K562 (cell line): ENCODE measurements at regions not wholly inside any gene's neighbourhood (a gene's known extent, or its start where the extent isn't known, plus 50 kb on each side); places are given as distances from the start of the nearest gene placed in this dataset.

Experiments
- ATAC-seq: fragments of 200-7000 bp; cut with Tn5 transposase; 3 replicates; pipeline ENCODE4 v1.9.1; 2020; ENCODE audit warnings: moderate library complexity
- BruUV-seq: library from RNA; stranded (reverse); fragments of 400-500 nt; replicated peaks from 2 replicates; lab custom pipeline; 2021; lab: Mats Ljungman, UMichigan
- CTCF ChIA-PET: fragments of 300-600 bp; formaldehyde crosslinking; extraction: SDS; loops from one replicate; lab custom pipeline; 2021; ENCODE audit warnings: low intra/inter-chr PET ratio; lab: Yijun Ruan, JAX
- POLR2A ChIA-PET: fragments of 300-600, 350-650 bp; sonication (Branson Sonifier 250); formaldehyde crosslinking; extraction: SDS; loops from one replicate; lab custom pipeline; 2021; ENCODE audit warnings: antibody characterized with exemption, inconsistent platforms; lab: Yijun Ruan, JAX
- DNase-seq, 4 experiments: peaks; one replicate each; pipeline versions ENCODE4 v3.0.0 to v3.0.0-alpha.2; 2011 to 2018; ENCODE audit warnings: low spot score in 3 of 4, mixed read lengths in 3 of 4; ENCODE audit errors: extremely low read depth in 1 of 4
- FAIRE-seq: peaks from 2 replicates; lab custom pipeline; 2011; peaks lifted over from hg19 to GRCh38; lab: Jason Lieb, UNC
- H2AFZ ChIP-seq: 2 replicates; pipeline ENCODE4 v1.6.0; 2011; ENCODE audit warnings: low read depth, low read length, control low read depth, inconsistent platforms
- H3K27ac ChIP-seq: fragments of 200-600 bp; 3 replicates; pipeline ENCODE4 v1.8.0; 2011; ENCODE audit warnings: low read depth, mild to moderate bottlenecking, control low read depth, inconsistent platforms, low read length, moderate library complexity, mixed read lengths; ENCODE audit errors: extremely low read depth
- H3K27me3 ChIP-seq, 2 experiments: fragments of 300-600 bp in 1 of 2; 2 replicates in 1 of 2; 3 replicates in 1 of 2; pipeline versions ENCODE4 v1.6.0 to v1.8.0; 2011; ENCODE audit warnings: inconsistent platforms in 2 of 2, low read length in 2 of 2, mild to moderate bottlenecking in 1 of 2, mixed read lengths in 1 of 2, moderate library complexity in 1 of 2; ENCODE audit not compliant: control insufficient read depth in 2 of 2, insufficient read depth in 2 of 2
- H3K36me3 ChIP-seq: fragments of 300-600 bp; 3 replicates; pipeline ENCODE4 v1.8.0; 2011; ENCODE audit warnings: mild to moderate bottlenecking, low read length, inconsistent platforms; ENCODE audit not compliant: control insufficient read depth, insufficient read depth
- H3K4me1 ChIP-seq, 2 experiments: fragments of 200-600 bp in 1 of 2; replicated peaks in 1 of 2; 2 replicates in 1 of 2; 3 replicates in 1 of 2; pipeline versions ENCODE4 v1.5.1 to v1.8.0; 2011; ENCODE audit warnings: inconsistent platforms in 2 of 2, low read length in 2 of 2, mild to moderate bottlenecking in 1 of 2, mixed read lengths in 1 of 2, moderate library complexity in 1 of 2; ENCODE audit not compliant: control insufficient read depth in 2 of 2, insufficient read depth in 2 of 2
- H3K4me2 ChIP-seq: 2 replicates; pipeline ENCODE4 v1.6.1; 2011; ENCODE audit warnings: low read length, control low read depth, inconsistent platforms, mixed read lengths; ENCODE audit not compliant: insufficient read depth
- H3K4me3 ChIP-seq: fragments of 200-600 bp; sonication (generic), shearing (Covaris generic); 2 replicates; pipeline ENCODE4 v1.5.1; 2016; ENCODE audit warnings: control low read depth, inconsistent platforms
- H3K79me2 ChIP-seq: fragments of 200-600 bp; 3 replicates; pipeline ENCODE4 v1.8.0; 2011; ENCODE audit warnings: low read length, inconsistent platforms; ENCODE audit not compliant: control insufficient read depth, insufficient read depth
- H3K9ac ChIP-seq, 2 experiments: 2 replicates each; pipeline versions ENCODE4 v1.6.0 to v1.6.1; 2011; ENCODE audit warnings: low read depth in 2 of 2, low read length in 2 of 2, control low read depth in 1 of 2, inconsistent platforms in 1 of 2, mild to moderate bottlenecking in 1 of 2, mixed read lengths in 1 of 2; ENCODE audit not compliant: insufficient read depth in 1 of 2
- H3K9me1 ChIP-seq: one replicate; pipeline ENCODE4 v1.6.0; 2011; ENCODE audit warnings: inconsistent platforms, mild to moderate bottlenecking, low read length, moderate library complexity; ENCODE audit not compliant: control insufficient read depth, insufficient read depth
- H3K9me3 ChIP-seq: replicated peaks from 2 replicates; pipeline ENCODE4 v1.5.1; 2011; ENCODE audit warnings: low read depth, low read length, inconsistent platforms; ENCODE audit not compliant: control insufficient read depth, insufficient read depth
- H4K20me1 ChIP-seq: replicated peaks from 2 replicates; pipeline ENCODE4 v1.6.1; 2011; ENCODE audit warnings: low read length, inconsistent platforms, mixed read lengths; ENCODE audit not compliant: control insufficient read depth, insufficient read depth
- EP300 ChIP-seq: IDR thresholded peaks from 2 replicates; pipeline ENCODE4 v1.6.1; 2012; ENCODE audit warnings: low read length, improper control_type of control experiment
- FIP1L1 ChIP-seq: fragments of 200-400 bp; formaldehyde crosslinking; IDR thresholded peaks from 2 replicates; pipeline ENCODE4 v1.6.1; 2018; ENCODE audit warnings: mild to moderate bottlenecking, low read depth, low read length; ENCODE audit not compliant: poor library complexity, severe bottlenecking
- HCFC1 ChIP-seq: IDR thresholded peaks from 2 replicates; pipeline ENCODE4 v1.6.1; 2012; ENCODE audit warnings: low read depth, low read length, improper control_type of control experiment
- HDAC2 ChIP-seq: fragments of 450-650 bp; IDR thresholded peaks from 2 replicates; pipeline ENCODE4 v1.6.1; 2016; ENCODE audit warnings: mild to moderate bottlenecking
- KLF1 ChIP-seq: fragments of 450-650 bp; IDR thresholded peaks from 2 replicates; pipeline ENCODE4 v1.6.1; 2016; ENCODE audit warnings: missing genetic modification characterization, missing compliant biosample characterization
- RAD21 ChIP-seq, 2 experiments: fragments of 250-450 bp in 1 of 2; fragments of 450-650 bp in 1 of 2; sonication (Bioruptor Pico) in 1 of 2; formaldehyde crosslinking in 1 of 2; IDR thresholded peaks in 1 of 2; conservative IDR thresholded peaks in 1 of 2; 2 replicates each; pipeline versions ENCODE4 v1.4.0 to v1.8.0; 2020 to 2022; ENCODE audit warnings: mild to moderate bottlenecking in 2 of 2, moderate library complexity in 1 of 2
- SETDB1 ChIP-seq: IDR thresholded peaks from one replicate; pipeline ENCODE4 v1.6.1; 2012; ENCODE audit warnings: low read length, control low read depth, inconsistent platforms
- SMC3 ChIP-seq: conservative IDR thresholded peaks from 2 replicates; pipeline ENCODE4 v1.6.1; 2011; ENCODE audit warnings: low read depth, low read length, improper control_type of control experiment; ENCODE audit not compliant: insufficient read depth
- ZBTB2 ChIP-seq: fragments of 450-650 bp; IDR thresholded peaks from 2 replicates; pipeline ENCODE4 v1.6.1; 2016; ENCODE audit warnings: antibody characterized with exemption
- ZNF79 ChIP-seq: fragments of 250-450 bp; sonication (Bioruptor Pico); IDR thresholded peaks from 2 replicates; pipeline ENCODE4 v1.4.0; 2020; ENCODE audit warnings: low read depth, mild to moderate bottlenecking, moderate library complexity
- WGBS: fragments of 100-300 bp; shearing (Covaris generic); methylation state at CpG from one replicate; pipeline ENCODE4 v1.1.6; 2016; ENCODE audit warnings: low coverage, mixed read lengths; ENCODE audit not compliant: insufficient coverage; ENCODE audit errors: missing lambda C conversion rate; 5-methylcytosine and 5-hydroxymethylcytosine counted together
- in situ Hi-C: fragments of 300-500 bp; cut with MboI; formaldehyde crosslinking; loops from 4 replicates; pipeline ENCODE4 v1.15.0; 2018; ENCODE audit warnings: inconsistent platforms, mixed read lengths
- intact Hi-C: fragments of 100-400 bp; cut with micrococcal nuclease; formaldehyde crosslinking; loops from 2 replicates; pipeline ENCODE4 v1.14.2; 2022
- TF ChIP-seq, protein P1 (sequence below): fragments of 250-450 bp; sonication (Bioruptor Pico); IDR thresholded peaks from 2 replicates; pipeline ENCODE4 v1.5.0; 2022; ENCODE audit warnings: mild to moderate bottlenecking
- TF ChIP-seq, protein P2 (sequence below), 3 experiments: IDR thresholded peaks in 2 of 3; conservative IDR thresholded peaks in 1 of 3; 2 replicates each; pipeline ENCODE4 v1.5.1; 2011 to 2012; ENCODE audit warnings: low read length in 3 of 3, mild to moderate bottlenecking in 3 of 3, control low read depth in 2 of 3, improper control_type of control experiment in 1 of 3, inconsistent platforms in 1 of 3, low read depth in 1 of 3, mixed read lengths in 1 of 3, moderate library complexity in 1 of 3; ENCODE audit not compliant: insufficient read depth in 2 of 3

- TF ChIP-seq, protein P1, sequence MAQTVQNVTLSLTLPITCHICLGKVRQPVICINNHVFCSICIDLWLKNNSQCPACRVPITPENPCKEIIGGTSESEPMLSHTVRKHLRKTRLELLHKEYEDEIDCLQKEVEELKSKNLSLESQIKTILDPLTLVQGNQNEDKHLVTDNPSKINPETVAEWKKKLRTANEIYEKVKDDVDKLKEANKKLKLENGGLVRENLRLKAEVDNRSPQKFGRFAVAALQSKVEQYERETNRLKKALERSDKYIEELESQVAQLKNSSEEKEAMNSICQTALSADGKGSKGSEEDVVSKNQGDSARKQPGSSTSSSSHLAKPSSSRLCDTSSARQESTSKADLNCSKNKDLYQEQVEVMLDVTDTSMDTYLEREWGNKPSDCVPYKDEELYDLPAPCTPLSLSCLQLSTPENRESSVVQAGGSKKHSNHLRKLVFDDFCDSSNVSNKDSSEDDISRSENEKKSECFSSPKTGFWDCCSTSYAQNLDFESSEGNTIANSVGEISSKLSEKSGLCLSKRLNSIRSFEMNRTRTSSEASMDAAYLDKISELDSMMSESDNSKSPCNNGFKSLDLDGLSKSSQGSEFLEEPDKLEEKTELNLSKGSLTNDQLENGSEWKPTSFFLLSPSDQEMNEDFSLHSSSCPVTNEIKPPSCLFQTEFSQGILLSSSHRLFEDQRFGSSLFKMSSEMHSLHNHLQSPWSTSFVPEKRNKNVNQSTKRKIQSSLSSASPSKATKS (CRISPR knock-in tag): no peak
- TF ChIP-seq HCFC1: no peak
- TF ChIP-seq ZNF79 (CRISPR knock-in tag): no peak
- TF ChIP-seq ZBTB2: no peak
- no peak for TF ChIP-seq SETDB1
- TF ChIP-seq EP300: no peak
Observed at GRCh38 chr7:88358526-88358838, 51.8 kb upstream of the STEAP4 start (continued).

- FAIRE-seq: no peak
- no TSS peak for BruUV-seq
Observed at GRCh38 chr7:88357781-88358525, 51.3 kb upstream of the STEAP4 start.

More at GRCh38 chr7:88357781-88358525, 51.3 kb upstream of the STEAP4 start:
- Histone ChIP-seq H4K20me1 (no peaks in the 10 kb centered on the region), H2AFZ (no peak overlapping the region), H3K27me3 (no peaks in the 10 kb centered on the region), H3K36me3 (no peaks in the 10 kb centered on the region), H3K9me1 (no peaks in the 10 kb centered on the region), H3K4me2 (no peak overlapping the region), H3K27ac (no peak overlapping the region), H3K79me2 (no peaks in the 10 kb centered on the region), H3K4me3 (no peak overlapping the region), H3K9me3 (no peaks in the 10 kb centered on the region), H3K9ac (no peak overlapping the region)
- peak; percentile 62; the same call in 2 of the 3 replicates for ATAC-seq
- POLR2A ChIA-PET: no interaction called here
- intact Hi-C loops: loop anchor here (1.0 kb wide), 1 partner anchor 115 kb away; no protein-coding TSS in a partner anchor
- 0% methylated on average over 4 of the region's 4 CpGs for WGBS
- CTCF ChIA-PET: no interaction called here
- DNase-seq: peak in 1 of 4 experiments; percentile 10
- no peak for TF ChIP-seq FIP1L1
- TF ChIP-seq SMC3: no peak
- TF ChIP-seq HDAC2: no peak
- TF ChIP-seq, protein P2, sequence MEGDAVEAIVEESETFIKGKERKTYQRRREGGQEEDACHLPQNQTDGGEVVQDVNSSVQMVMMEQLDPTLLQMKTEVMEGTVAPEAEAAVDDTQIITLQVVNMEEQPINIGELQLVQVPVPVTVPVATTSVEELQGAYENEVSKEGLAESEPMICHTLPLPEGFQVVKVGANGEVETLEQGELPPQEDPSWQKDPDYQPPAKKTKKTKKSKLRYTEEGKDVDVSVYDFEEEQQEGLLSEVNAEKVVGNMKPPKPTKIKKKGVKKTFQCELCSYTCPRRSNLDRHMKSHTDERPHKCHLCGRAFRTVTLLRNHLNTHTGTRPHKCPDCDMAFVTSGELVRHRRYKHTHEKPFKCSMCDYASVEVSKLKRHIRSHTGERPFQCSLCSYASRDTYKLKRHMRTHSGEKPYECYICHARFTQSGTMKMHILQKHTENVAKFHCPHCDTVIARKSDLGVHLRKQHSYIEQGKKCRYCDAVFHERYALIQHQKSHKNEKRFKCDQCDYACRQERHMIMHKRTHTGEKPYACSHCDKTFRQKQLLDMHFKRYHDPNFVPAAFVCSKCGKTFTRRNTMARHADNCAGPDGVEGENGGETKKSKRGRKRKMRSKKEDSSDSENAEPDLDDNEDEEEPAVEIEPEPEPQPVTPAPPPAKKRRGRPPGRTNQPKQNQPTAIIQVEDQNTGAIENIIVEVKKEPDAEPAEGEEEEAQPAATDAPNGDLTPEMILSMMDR (IDR thresholded peaks at IDR 0.05 in 2 of 3, conservative IDR thresholded peaks at IDR 0.05 in 1 of 3; ENCODE audit: insufficient read depth in 2 of 3, low read depth in 1 of 3, low read length in 3 of 3): peak in 2 of 3 experiments; percentile 20 to 37; a peak in 3 of 6 replicates
- TF ChIP-seq KLF1 (tag): no peak
- TF ChIP-seq RAD21 (CRISPR knock-in tag; conservative IDR thresholded peaks at IDR 0.05 in 1 of 2, IDR thresholded peaks at IDR 0.05 in 1 of 2): peak in 1 of 2 experiments; percentile 26; a peak in 1 of 4 replicates
- TF ChIP-seq, all 486 proteins: peak for 2
- in situ Hi-C loops: no loop called here
- no peaks in the 10 kb centered on the region for H3K4me1 ChIP-seq
